NT2/D1 (cell line): ENCODE measurements at regions not wholly inside any gene's neighbourhood (a gene's known extent, or its start where the extent isn't known, plus 50 kb on each side); places are given as distances from the start of the nearest gene placed in this dataset.

Source experiments
- SUZ12 ChIP-seq: IDR thresholded peaks from 2 replicates; pipeline ENCODE4 v1.6.1; 2011; ENCODE audit not compliant: insufficient read length, insufficient read depth; ENCODE audit errors: extremely low read depth
- YY1 ChIP-seq: IDR thresholded peaks from 2 replicates; pipeline ENCODE4 v1.6.1; 2011; ENCODE audit not compliant: insufficient read length, insufficient read depth
- ZNF274 ChIP-seq: IDR thresholded peaks from 2 replicates; pipeline ENCODE4 v1.6.1; 2011; ENCODE audit warnings: mild to moderate bottlenecking, low read depth, low read length

DNA sequence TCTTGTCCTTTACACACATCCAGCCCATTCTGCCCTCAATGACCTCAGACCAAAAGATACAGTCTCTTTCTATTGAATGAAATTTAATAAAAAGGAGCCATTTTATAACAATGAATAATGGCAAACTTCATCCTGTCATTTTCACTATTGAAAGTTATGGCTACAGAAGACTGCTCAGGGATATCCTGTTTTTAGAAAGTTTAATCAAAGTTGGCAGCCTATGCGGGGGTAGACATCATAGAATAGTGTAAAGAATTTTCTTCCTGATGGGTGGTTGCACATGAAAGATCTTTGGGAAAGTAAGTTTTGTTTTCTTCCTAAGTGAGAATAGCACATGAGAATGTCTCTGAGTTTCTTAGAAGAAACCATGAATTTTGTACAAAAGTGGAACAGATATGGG lies 670.4 kb upstream of the CDH6 start:
- TF ChIP-seq SUZ12 (no peak), YY1 (no peak), ZNF274 (no peak)
